Hematopoietic multipotent progenitor cell treated with erythropoietin and hydrocortisone succinate and interleukin-3 and kit ligand, for 17 days (in vitro differentiated cells): ENCODE measurements at regions not wholly inside any gene's neighbourhood (a gene's known extent, or its start where the extent isn't known, plus 50 kb on each side); places are given as distances from the start of the nearest gene placed in this dataset.
"Not testable (repeated sequence)": the region's sequence is repeated elsewhere in the genome, so short reads cannot be mapped to it uniquely, and the experiment has no call there.

Source experiments
- DNase-seq: peaks from one replicate; pipeline ENCODE4 v3.0.0-alpha.2; 2015; ENCODE audit warnings: low spot score

GRCh38 chr7:106523482-106523881, 137.5 kb downstream of the CCDC71L start:
- no peak for DNase-seq

- no peak for DNase-seq
These were observed 138.3 kb downstream of the CCDC71L start for GRCh38 chr7:106522696-106523095.

GRCh38 chr7:106521541-106521940, 139.4 kb downstream of the CCDC71L start:
- DNase-seq = no peak

DNA sequence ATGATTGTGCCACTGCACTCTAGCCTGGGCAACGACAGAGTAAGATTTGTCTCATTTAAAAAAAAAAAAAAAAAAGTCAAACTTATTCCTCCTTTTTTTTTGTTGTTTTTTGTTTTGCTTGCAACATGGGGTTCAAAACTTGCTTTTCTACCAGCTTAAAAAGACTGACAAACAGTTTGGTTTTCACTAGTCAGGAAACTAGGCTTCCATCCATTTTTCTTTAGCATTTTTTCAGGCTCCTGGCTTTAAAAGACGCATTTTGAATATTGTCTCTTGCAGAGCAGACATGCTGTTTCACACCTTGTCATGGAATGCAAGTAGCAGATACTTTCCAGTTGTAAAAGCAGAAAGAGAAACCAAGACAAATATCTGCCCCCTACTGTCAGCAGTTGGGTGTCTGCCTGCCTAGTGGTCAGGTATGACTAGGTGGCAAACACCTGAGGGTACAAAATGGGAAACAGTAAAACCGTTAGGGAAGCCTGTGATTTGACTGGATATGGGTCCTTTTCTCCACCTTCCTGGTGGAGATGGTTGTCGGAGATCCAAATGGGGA, 139.9 kb downstream of the CCDC71L start:
- DNase-seq = no peak

DNA sequence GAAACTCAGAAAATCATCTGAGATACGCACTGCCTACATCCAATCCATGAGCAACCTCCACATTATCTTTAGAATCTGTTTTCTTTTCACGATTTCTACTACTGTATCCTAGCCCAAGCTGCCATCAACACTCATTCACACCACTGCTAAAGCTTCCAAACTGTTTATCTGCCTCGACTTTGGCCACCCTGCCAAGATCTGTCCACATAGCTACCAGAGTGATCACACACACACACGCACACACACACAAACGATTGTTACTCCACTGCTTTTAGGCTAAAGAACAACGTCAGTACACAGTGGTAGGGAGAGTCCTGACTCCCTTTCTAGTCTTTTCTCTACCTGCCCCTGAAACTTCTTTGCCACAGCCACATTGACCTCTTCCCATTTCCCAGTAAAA, 142.0 kb downstream of the CCDC71L start:
- no peak for DNase-seq

DNA sequence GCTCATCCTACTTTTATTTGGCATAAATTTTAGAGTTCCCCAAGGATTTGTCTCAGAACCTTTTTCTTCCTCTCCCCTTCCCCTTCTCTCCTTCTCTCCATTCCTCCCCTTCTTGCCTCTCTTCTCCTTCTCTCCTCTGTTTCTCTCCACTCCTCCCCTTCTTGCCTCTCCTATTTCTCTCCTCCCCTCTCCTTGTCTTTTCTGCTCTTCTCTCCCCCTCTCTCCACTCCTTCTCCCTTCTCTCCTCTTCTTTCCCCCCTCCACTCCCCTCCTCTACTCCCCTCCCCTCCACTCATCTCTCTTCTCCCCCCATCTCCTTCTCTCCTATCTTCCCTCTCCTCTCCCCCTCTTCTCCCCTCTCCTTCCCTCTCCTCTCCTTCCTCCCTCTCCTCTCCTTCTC, 142.7 kb downstream of the CCDC71L start:
- DNase-seq = no peak

DNA sequence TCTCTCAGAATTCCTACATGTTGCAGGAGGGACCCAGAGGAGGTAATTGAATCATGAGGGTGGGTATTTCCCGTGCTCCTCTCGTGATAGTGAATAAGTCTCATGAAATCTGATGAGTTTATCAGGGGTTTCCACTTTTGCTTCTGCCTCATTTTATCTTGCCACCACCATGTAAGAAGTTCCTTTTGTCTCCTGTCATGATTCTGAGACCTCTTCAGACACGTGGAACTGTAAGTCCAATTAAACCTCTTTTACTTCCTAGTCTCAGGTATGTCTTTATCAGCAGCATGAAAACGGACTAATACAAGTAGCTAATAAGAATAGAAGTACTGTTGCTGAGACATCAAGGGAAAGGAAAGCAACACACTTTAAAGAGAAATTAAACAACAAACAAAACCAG, 143.4 kb downstream of the CCDC71L start:
- DNase-seq = no peak

GRCh38 chr7:106515321-106515720, 145.6 kb downstream of the CCDC71L start:
- DNase-seq = no peak

GRCh38 chr7:106514881-106515280, 146.1 kb downstream of the CCDC71L start:
- DNase-seq = no peak

GRCh38 chr7:106512217-106512616, 148.7 kb downstream of the CCDC71L start:
- DNase-seq = no peak

- no peak for DNase-seq
These were observed 156.3 kb downstream of the CCDC71L start for GRCh38 chr7:106504645-106505044.

DNA sequence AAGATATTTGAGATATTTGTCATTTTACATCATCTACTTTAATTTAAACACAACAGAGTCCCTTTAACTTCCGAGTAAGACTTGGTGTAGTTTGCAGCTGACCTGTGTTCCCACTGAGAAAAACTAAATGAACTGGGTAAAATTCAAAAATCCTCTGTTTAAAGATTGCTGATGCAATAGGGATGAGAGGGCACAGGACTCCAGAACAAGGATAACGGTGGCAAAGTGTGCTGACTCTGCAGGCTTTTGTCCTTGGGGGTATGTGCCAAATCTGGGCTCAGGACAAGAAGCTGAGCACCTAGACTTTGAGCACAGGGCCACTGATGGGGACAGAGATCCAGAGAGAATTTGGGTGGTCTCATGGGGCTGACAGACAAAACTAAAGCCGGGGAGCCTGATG, 156.8 kb downstream of the CCDC71L start:
- DNase-seq = no peak

- no peak for DNase-seq
These were observed 157.3 kb downstream of the CCDC71L start for GRCh38 chr7:106503626-106504025.

GRCh38 chr7:106501605-106502580, 159.1 kb downstream of the CCDC71L start:
- DNase-seq = no peak

DNA sequence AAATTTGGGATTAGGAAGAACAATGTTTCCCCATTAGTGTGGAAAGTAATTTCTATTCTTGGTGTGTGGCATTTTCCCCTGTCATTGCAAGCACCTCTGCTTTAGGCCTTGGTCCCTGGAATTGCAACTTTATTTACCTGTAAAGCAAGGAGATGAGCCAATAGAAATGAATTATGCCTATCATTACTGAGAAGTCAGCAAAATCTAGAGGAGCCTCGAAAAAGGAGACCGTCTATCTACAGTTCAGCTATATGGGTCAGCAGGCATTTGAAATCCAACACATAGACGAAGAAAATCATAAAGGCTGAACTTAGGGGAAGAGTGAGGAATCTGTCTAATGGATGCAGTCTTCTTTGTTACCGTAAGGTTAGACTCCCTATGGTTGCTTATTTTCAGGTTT, 161.1 kb downstream of the CCDC71L start:
- no peak for DNase-seq

DNA sequence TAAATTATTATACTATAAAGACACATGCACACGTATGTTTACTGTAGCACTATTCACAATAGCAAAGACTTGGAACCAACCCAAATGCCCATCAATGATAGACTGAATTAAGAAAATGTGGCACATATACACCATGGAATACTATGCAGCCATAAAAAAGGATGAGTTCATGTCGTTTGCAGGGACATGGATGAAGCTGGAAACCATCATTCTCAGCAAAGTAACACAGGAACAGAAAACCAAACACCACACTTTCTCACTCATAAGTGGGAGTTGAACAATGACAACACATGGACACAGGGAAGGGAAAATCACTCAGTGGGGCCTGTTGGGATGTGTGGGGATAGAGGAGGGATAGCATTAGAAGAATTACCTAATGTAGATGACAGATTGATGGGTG, 163.0 kb downstream of the CCDC71L start:
- not testable (repeated sequence) for DNase-seq

DNA sequence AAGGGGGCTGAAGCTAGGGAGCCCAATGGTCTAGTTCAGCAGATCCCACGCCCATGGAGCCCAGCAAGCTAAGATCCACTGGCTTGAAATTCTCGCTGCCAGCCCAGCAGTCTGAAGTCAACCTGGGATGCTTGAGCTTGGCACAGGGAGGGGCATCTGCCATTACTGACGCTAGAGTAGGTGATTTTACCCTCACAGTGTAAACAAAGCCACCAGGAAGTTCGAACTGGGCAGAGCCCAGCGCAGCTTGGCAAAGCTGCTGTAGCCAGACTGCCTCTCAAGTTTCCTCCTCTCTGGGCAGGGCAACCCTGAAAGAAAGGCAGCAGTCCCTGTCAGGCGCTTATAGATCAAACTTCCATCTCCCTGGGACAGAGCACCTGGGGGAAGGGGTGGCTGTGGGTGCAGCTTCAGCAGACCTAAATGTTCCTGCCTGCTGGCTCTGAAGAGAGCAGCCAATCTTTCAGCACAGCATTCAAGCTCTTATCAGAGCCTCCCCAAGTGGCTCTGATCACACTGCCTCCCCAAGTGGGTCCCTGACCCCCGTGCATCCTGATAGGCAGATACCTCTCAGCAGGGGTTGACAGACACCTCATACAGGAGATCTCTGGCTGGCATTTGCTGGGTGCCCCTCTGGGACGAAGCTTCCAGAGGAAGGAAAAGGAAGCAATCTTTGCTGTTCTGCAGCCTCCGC, 167.8 kb downstream of the CCDC71L start:
- DNase-seq = no peak

- DNase-seq = no peak
These were observed 172.5 kb downstream of the CCDC71L start for GRCh38 chr7:106488465-106488864.

GRCh38 chr7:106487892-106488291, 173.1 kb downstream of the CCDC71L start:
- no peak for DNase-seq

DNA sequence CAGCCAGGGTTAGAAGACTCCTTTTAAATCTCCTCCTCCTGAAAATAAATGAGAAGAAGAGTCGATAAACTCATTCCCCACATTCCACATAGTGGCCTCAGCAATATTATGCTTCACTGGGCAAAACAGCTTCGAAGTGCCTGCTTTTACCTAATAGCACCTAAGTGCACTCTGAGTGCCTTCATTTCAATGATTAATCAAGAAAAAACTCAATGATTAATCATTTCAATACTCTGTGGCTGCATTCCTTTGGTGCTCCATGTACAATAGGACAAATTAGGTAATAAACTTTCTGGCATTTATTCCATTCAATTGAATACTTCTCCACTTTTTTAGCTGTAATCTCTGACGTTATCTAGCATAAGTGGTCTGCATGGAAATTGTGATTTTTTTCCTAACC, 174.6 kb downstream of the CCDC71L start:
- no peak for DNase-seq

- no peak for DNase-seq
These were observed 175.0 kb downstream of the CCDC71L start for GRCh38 chr7:106485919-106486318.

- no peak for DNase-seq
These were observed 175.9 kb downstream of the CCDC71L start for GRCh38 chr7:106485031-106485551.

- DNase-seq = no peak
These were observed 176.4 kb downstream of the CCDC71L start for GRCh38 chr7:106484562-106484961.
